PFSK-1 (cell line): ENCODE measurements at regions not wholly inside any gene's neighbourhood (a gene's known extent, or its start where the extent isn't known, plus 50 kb on each side); places are given as distances from the start of the nearest gene placed in this dataset.

Source experiments
- POLR2AphosphoS5 ChIP-seq: IDR thresholded peaks from 2 replicates; pipeline ENCODE4 v1.6.1; 2012; ENCODE audit warnings: low read depth, mild to moderate bottlenecking, control low read depth, low read length, moderate library complexity
- SIN3A ChIP-seq: IDR thresholded peaks from 2 replicates; pipeline ENCODE4 v1.6.1; 2012; ENCODE audit warnings: mild to moderate bottlenecking, low read length, moderate library complexity, borderline replicate concordance; ENCODE audit not compliant: insufficient read depth
- TAF1 ChIP-seq: IDR thresholded peaks from 2 replicates; pipeline ENCODE4 v1.6.1; 2012; ENCODE audit warnings: low read length, control low read depth, borderline replicate concordance; ENCODE audit not compliant: insufficient read depth
- TF ChIP-seq, protein P1 (sequence below), 2 experiments: IDR thresholded peaks; 2 replicates each; pipeline versions ENCODE4 v1.6.1 to v1.8.0; 2011 to 2012; ENCODE audit warnings: low read depth in 2 of 2, low read length in 2 of 2, control low read depth in 1 of 2, inconsistent platforms in 1 of 2, mild to moderate bottlenecking in 1 of 2, moderate library complexity in 1 of 2; ENCODE audit not compliant: insufficient read depth in 1 of 2

DNA sequence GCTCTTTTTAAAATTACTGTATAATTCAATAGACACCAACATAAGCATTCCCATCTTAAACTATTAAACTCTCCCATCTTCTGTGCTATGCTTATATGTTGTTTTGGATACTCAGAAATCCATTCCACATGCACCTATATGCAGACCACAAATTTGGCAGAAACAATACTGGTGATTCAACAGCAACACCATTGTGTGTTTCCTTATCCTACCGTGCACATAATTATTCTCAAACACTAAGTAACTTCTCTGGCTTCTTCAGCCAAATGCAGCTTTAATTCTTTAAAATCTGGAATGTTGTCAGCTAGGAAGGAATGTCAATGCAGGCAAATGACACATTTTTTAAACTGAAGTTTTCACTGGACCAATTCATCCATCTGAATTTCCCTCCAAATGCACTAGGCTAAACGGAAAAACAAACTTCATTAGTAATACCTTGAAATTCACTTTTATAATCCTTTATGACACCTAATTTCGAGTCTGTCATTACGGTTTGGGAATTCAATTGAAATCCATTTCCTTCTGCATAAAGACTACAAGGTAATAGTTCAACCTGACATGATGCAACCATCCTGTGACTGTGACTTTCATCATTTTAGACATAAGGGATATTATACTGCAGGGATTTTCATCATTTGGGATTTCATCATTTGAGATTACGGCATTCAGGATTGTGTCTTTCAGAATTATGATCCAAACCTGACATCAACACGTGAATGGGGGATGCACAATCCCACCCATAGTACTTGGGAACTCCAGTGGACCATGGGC is 308.5 kb downstream of the LTN1 start:
- no peak for TF ChIP-seq SIN3A
- no peak for TF ChIP-seq POLR2AphosphoS5
- TF ChIP-seq, protein P1, sequence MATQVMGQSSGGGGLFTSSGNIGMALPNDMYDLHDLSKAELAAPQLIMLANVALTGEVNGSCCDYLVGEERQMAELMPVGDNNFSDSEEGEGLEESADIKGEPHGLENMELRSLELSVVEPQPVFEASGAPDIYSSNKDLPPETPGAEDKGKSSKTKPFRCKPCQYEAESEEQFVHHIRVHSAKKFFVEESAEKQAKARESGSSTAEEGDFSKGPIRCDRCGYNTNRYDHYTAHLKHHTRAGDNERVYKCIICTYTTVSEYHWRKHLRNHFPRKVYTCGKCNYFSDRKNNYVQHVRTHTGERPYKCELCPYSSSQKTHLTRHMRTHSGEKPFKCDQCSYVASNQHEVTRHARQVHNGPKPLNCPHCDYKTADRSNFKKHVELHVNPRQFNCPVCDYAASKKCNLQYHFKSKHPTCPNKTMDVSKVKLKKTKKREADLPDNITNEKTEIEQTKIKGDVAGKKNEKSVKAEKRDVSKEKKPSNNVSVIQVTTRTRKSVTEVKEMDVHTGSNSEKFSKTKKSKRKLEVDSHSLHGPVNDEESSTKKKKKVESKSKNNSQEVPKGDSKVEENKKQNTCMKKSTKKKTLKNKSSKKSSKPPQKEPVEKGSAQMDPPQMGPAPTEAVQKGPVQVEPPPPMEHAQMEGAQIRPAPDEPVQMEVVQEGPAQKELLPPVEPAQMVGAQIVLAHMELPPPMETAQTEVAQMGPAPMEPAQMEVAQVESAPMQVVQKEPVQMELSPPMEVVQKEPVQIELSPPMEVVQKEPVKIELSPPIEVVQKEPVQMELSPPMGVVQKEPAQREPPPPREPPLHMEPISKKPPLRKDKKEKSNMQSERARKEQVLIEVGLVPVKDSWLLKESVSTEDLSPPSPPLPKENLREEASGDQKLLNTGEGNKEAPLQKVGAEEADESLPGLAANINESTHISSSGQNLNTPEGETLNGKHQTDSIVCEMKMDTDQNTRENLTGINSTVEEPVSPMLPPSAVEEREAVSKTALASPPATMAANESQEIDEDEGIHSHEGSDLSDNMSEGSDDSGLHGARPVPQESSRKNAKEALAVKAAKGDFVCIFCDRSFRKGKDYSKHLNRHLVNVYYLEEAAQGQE (IDR thresholded peaks at IDR 0.05; ENCODE audit: insufficient read depth in 1 of 2, low read depth in 2 of 2, low read length in 2 of 2) = no peak
- no peak for TF ChIP-seq TAF1
